ENCODE measurements at regions not wholly inside any gene's neighbourhood (a gene's known extent, or its start where the extent isn't known, plus 50 kb on each side); places are given as distances from the start of the nearest gene placed in this dataset.

DNA sequence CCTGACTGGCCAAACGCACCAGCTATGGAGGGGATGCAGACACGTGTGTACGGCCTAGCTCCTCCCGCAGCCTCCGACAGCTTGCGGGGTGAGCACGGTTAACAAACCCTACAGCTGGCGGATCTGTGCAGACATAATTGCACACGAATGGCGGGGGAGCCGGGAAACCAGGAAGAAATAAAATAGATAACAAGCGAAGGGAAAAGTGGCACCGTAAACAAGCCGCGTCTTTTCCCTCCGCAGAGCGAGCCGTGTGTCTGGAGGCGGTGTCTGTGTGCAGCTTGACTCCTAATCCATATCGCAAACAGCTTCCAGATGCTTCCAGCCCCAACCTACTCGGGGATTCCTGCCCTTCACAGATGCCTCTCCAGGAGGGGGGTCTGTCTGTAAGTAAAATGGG lies 853.1 kb upstream of the SALL3 start:
- no peak for DNase-seq (ENCODE audit: low read depth, low spot score)
- H3K4me3 ChIP-seq (ENCODE audit: low read depth, low read length): no peak overlapping the region
- TF ChIP-seq, protein P1, sequence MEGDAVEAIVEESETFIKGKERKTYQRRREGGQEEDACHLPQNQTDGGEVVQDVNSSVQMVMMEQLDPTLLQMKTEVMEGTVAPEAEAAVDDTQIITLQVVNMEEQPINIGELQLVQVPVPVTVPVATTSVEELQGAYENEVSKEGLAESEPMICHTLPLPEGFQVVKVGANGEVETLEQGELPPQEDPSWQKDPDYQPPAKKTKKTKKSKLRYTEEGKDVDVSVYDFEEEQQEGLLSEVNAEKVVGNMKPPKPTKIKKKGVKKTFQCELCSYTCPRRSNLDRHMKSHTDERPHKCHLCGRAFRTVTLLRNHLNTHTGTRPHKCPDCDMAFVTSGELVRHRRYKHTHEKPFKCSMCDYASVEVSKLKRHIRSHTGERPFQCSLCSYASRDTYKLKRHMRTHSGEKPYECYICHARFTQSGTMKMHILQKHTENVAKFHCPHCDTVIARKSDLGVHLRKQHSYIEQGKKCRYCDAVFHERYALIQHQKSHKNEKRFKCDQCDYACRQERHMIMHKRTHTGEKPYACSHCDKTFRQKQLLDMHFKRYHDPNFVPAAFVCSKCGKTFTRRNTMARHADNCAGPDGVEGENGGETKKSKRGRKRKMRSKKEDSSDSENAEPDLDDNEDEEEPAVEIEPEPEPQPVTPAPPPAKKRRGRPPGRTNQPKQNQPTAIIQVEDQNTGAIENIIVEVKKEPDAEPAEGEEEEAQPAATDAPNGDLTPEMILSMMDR (IDR thresholded peaks at IDR 0.05; ENCODE audit: low read depth, low read length): no peak
- in situ Hi-C loops (cut with HindIII; ENCODE audit: low sequenced_read_pairs): no loop called here

DNA sequence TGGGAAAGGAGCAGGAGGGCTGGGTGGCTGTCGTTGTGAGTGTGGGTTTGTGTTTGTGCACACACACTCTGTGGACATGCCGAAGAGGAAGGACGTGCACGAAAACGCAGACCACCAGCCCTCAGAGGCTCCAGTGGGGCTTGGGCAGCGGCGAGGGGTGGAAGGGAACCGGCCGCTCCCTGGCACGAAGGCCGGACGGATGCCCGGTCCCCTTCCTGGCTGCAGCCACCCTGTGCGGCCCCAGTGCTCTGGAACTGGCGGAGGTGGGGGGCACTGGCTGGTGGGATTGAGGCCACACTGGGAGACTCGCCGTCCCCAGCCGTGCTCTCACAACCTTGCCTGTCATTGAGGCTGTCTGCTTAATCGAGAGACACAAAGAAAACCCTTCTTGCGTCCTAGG lies 852.6 kb upstream of the SALL3 start:
- TF ChIP-seq, protein P1 (IDR thresholded peaks at IDR 0.05; ENCODE audit: low read depth, low read length): no peak
- no peak for DNase-seq (ENCODE audit: low read depth, low spot score)
- in situ Hi-C loops (cut with HindIII; ENCODE audit: low sequenced_read_pairs): no loop called here
- H3K4me3 ChIP-seq (ENCODE audit: low read depth, low read length): no peak overlapping the region

DNA sequence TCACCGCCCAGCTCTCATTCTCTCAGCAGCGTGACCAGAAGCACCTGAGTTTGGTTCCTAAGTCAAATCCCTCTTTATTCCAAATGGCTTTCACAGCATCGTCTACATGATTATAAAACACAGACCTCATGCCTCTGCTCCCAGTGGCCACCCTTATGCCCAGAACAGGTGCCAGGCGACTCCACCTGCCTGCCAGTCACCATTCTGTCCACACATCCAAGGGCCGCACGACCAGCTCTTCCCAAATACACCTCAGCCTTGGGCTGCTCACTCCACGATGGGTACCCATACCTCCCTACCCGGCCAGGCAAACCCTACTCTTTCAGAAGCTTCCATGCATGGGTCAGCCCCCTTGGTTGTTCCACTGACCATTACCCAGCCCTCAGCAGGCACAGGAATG lies 851.6 kb upstream of the SALL3 start:
- no peak for DNase-seq (ENCODE audit: low read depth, low spot score)
- in situ Hi-C loops (cut with HindIII; ENCODE audit: low sequenced_read_pairs): no loop called here
- H3K4me3 ChIP-seq (ENCODE audit: low read depth, low read length): no peak overlapping the region
- TF ChIP-seq, protein P1 (IDR thresholded peaks at IDR 0.05; ENCODE audit: low read depth, low read length): no peak

DNA sequence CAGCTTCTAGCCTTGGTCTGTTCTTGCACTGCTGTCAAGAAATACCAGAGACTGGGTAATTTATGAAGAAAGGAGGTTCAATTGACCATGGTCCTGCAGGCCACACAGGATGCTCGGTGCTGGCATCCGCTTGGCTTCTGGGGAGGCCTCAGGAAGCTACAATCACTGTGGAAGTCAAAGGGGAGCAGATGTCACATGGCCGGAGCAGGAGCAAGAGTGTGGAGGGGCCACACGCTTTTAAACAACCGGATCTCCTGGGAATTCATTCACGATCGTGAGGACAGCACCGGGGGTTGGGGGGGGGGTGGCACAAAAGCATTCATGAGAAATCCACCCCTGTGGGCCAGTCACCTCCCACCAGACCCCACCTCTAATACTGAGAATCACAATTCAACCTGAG lies 850.4 kb upstream of the SALL3 start:
- DNase-seq (ENCODE audit: low read depth, low spot score): no peak
- TF ChIP-seq, protein P1 (IDR thresholded peaks at IDR 0.05; ENCODE audit: low read depth, low read length): no peak
- in situ Hi-C loops (cut with HindIII; ENCODE audit: low sequenced_read_pairs): no loop called here
- no peak overlapping the region for H3K4me3 ChIP-seq (ENCODE audit: low read depth, low read length)

DNA sequence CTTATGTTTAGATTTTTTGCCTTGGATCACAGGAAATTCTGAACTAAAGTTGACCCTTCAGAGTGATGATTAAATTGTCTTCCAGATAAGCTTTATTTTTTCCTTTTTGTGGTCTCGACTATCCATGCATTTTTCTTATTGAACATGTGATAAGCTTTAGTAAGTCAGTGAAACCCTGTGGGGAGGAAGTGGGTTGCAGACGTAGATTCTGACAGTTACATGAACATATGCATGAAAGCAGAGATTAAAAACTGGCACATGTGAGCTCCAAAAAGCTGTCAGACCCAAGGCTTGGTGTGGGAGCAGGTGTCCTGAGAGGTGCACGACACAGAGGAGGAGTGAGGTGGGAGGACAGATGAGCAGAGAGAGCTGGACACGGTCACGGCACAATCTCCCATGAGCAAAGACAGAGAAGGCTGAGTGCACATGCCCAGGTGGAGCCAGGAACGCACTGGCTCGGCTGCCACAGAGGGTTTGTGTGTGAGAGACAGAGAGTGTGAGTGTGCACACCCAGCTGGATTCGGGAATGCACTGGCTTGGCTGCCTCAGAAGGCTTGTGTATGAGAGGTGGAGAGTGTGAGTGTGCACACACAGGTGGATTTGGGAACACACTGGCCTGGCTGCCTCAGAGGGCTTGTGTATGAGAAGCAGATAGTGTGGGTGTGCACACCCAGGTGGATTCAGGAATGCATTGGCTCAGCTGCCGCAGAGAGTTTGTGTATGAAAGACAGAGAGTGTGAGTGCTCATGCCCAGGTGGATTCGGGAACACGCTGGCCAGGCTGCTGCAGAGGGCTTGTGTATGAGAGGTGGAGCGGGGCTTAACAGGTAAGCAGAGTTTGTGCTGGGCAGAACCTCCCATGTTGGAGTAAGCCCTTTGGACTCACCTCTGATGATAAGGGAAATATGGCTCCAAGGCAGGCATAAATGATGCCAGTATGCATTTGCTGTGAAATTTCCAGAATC lies 849.1 kb upstream of the SALL3 start:
- TF ChIP-seq, protein P1 (IDR thresholded peaks at IDR 0.05; ENCODE audit: low read depth, low read length): no peak
- no peak overlapping the region for H3K4me3 ChIP-seq (ENCODE audit: low read depth, low read length)
- in situ Hi-C loops (cut with HindIII; ENCODE audit: low sequenced_read_pairs): no loop called here
- no peak for DNase-seq (ENCODE audit: low read depth, low spot score)

DNA sequence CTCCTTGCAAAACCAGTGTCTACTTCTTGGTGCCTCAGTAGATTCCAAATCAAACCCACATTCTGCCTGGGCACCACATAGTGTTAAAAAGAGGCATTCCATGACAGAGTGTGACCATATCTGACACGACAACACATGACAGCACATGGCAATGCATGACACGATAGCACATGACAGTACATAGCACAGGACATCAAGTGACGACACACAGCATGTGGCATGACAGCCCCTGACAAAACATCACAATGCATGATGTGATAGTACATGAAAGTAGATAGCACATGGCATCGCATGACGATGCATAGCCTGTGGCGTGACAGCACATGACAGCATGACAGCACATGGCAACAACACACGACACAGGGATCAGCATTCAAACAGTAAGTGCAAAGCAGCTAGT lies 845.9 kb upstream of the SALL3 start:
- in situ Hi-C loops (cut with HindIII; ENCODE audit: low sequenced_read_pairs): no loop called here
- no peak for DNase-seq (ENCODE audit: low read depth, low spot score)

More for the DNA sequence above, 845.9 kb upstream of the SALL3 start:
- TF ChIP-seq, protein P1 (IDR thresholded peaks at IDR 0.05; ENCODE audit: low read depth, low read length): no peak
- H3K4me3 ChIP-seq (ENCODE audit: low read depth, low read length): no peak overlapping the region

Data from astrocyte of the spinal cord (primary cell).